GM23248 (cell line): ENCODE measurements at regions not wholly inside any gene's neighbourhood (a gene's known extent, or its start where the extent isn't known, plus 50 kb on each side); places are given as distances from the start of the nearest gene placed in this dataset. TPM values are rescaled to one million over a fixed set of nuclear protein-coding genes. Genes with fewer than 3 reads are reported as not detected.
A peak's percentile ranks its signal among the peaks of the same experiment; 100 is the strongest.

Experiments
- DNase-seq: peaks from one replicate; pipeline ENCODE4 v3.0.0-alpha.2; 2015
- H2AFZ ChIP-seq: fragments of 200-600 bp; sonication (generic); 2 replicates; pipeline ENCODE4 v1.6.1; 2016; ENCODE audit warnings: antibody characterized with exemption
- H3F3A ChIP-seq: fragments of 200-600 bp; sonication (generic); 2 replicates; pipeline ENCODE4 v1.6.1; 2016; ENCODE audit warnings: mild to moderate bottlenecking, antibody characterized with exemption, mixed run types; ENCODE audit not compliant: insufficient read depth
- H3K27ac ChIP-seq: fragments of 200-600 bp; sonication (generic); 2 replicates; pipeline ENCODE4 v1.5.1; 2016; ENCODE audit warnings: mild to moderate bottlenecking
- H3K27me3 ChIP-seq: fragments of 200-600 bp; sonication (generic); replicated peaks from 2 replicates; pipeline ENCODE4 v1.6.1; 2016; ENCODE audit warnings: mild to moderate bottlenecking; ENCODE audit not compliant: insufficient read depth
- H3K36me3 ChIP-seq: fragments of 200-600 bp; sonication (generic); 2 replicates; pipeline ENCODE4 v1.6.1; 2016; ENCODE audit warnings: low read depth, mild to moderate bottlenecking
- H3K4me1 ChIP-seq: fragments of 200-600 bp; sonication (generic); 2 replicates; pipeline ENCODE4 v1.6.1; 2016; ENCODE audit warnings: mild to moderate bottlenecking; ENCODE audit not compliant: insufficient read depth
- H3K4me2 ChIP-seq: fragments of 200-600 bp; sonication (generic); one replicate; pipeline ENCODE4 v1.6.1; 2016; ENCODE audit warnings: mild to moderate bottlenecking; ENCODE audit not compliant: unreplicated experiment
- H3K4me3 ChIP-seq: fragments of 200-600 bp; sonication (generic); 2 replicates; pipeline ENCODE4 v1.5.1; 2016; ENCODE audit warnings: mild to moderate bottlenecking
- H3K79me2 ChIP-seq: fragments of 200-600 bp; sonication (generic); 2 replicates; pipeline ENCODE4 v1.6.1; 2016; ENCODE audit warnings: mild to moderate bottlenecking; ENCODE audit not compliant: insufficient read depth
- H3K9ac ChIP-seq: fragments of 200-600 bp; sonication (generic); 2 replicates; pipeline ENCODE4 v1.6.1; 2016; ENCODE audit warnings: mild to moderate bottlenecking
- H3K9me2 ChIP-seq: fragments of 200-600 bp; sonication (generic); 2 replicates; pipeline ENCODE4 v1.6.1; 2016; ENCODE audit warnings: mixed run types, mild to moderate bottlenecking, moderate library complexity; ENCODE audit not compliant: insufficient read depth
- H3K9me3 ChIP-seq: fragments of 200-600 bp; sonication (generic); one replicate; pipeline ENCODE4 v1.6.1; 2017; ENCODE audit warnings: low read depth
- H4K20me1 ChIP-seq: fragments of 200-600 bp; sonication (generic); 2 replicates; pipeline ENCODE4 v1.6.0; 2016; ENCODE audit not compliant: insufficient read depth
- EZH2 ChIP-seq: fragments of 200-600 bp; sonication (generic); IDR thresholded peaks from 2 replicates; pipeline ENCODE4 v1.6.1; 2018; ENCODE audit warnings: antibody characterized with exemption, mild to moderate bottlenecking; ENCODE audit not compliant: insufficient read depth, poor library complexity, severe bottlenecking
- EZH2phosphoT487 ChIP-seq: fragments of 200-600 bp; sonication (generic); IDR thresholded peaks from 2 replicates; pipeline ENCODE4 v1.6.1; 2018; ENCODE audit warnings: antibody characterized with exemption, moderate library complexity, mild to moderate bottlenecking, low read depth; ENCODE audit not compliant: insufficient read depth
- WGBS, 2 experiments: methylation state at CpG; one replicate each; pipeline ENCODE4 v1.1.6; 2015 to 2017; ENCODE audit warnings: low lambda C conversion rate in 2 of 2, low coverage in 1 of 2; ENCODE audit errors: missing lambda C conversion rate in 2 of 2; 5-methylcytosine and 5-hydroxymethylcytosine counted together
- in situ Hi-C: fragments of 300-500 bp; cut with MboI; formaldehyde crosslinking; loops from 2 replicates; pipeline ENCODE4 v1.15.0; 2020
- small RNA-seq: library from RNA; depleted of rRNA; stranded (forward); fragments of <200 nt; gene quantifications from one replicate; pipeline ENCODE3, GENCODE V24; 2014; ENCODE audit warnings: low read depth, low replicate concordance

GRCh38 chr14:51792809-51793208 is 67.6 kb upstream of the GNG2 start:
- no peak for TF ChIP-seq EZH2phosphoT487
- TF ChIP-seq EZH2: no peak
- Histone ChIP-seq H3K9me3 (no peaks in the 10 kb centered on the region), H3K9me2 (no peaks in the 10 kb centered on the region), H3K4me2 (no peak overlapping the region), H3K79me2 (no peaks in the 10 kb centered on the region), H2AFZ (no peak overlapping the region), H3K4me3 (no peak overlapping the region), H3K9ac (no peak overlapping the region), H3F3A (no peaks in the 10 kb centered on the region; the same call in 1 of the 2 replicates), H3K27ac (no peak overlapping the region), H3K27me3 (0 out of 2 replicates have a peak, but pooled peaks cover 3% of the 10 kb centered on the region), H4K20me1 (no peaks in the 10 kb centered on the region), H3K36me3 (no peaks in the 10 kb centered on the region), H3K4me1 (no peaks in the 10 kb centered on the region)
- peak; percentile 50 for DNase-seq
- in situ Hi-C loops: no loop called here
- 29 to 30% methylated on average over 2 of the region's 2 CpGs for WGBS, 2 experiments

GRCh38 chr14:51805541-51805940 is 54.9 kb upstream of the GNG2 start:
- H3K4me1 ChIP-seq: no peaks in the 10 kb centered on the region
- no peaks in the 10 kb centered on the region for H3K9me2 ChIP-seq
- in situ Hi-C loops: no loop called here
- no peaks in the 10 kb centered on the region for H3F3A ChIP-seq
- H3K27ac ChIP-seq: no peak overlapping the region
- H3K36me3 ChIP-seq: no peaks in the 10 kb centered on the region
- DNase-seq: no peak
- H3K4me2 ChIP-seq: no peak overlapping the region
- 84 to 85% methylated on average over 2 of the region's 2 CpGs for WGBS, 2 experiments
- no peaks in the 10 kb centered on the region for H4K20me1 ChIP-seq
- no peaks in the 10 kb centered on the region for H3K27me3 ChIP-seq
- H3K4me3 ChIP-seq: no peak overlapping the region
- no peaks in the 10 kb centered on the region for H3K79me2 ChIP-seq
- no peak overlapping the region for H3K9ac ChIP-seq
- TF ChIP-seq EZH2: no peak
- TF ChIP-seq EZH2phosphoT487: no peak
- no peaks in the 10 kb centered on the region for H3K9me3 ChIP-seq
- H2AFZ ChIP-seq: no peak overlapping the region

- Histone ChIP-seq H3K4me2 (no peak overlapping the region), H3K4me3 (no peak overlapping the region), H3K9me2 (no peaks in the 10 kb centered on the region), H2AFZ (no peak overlapping the region), H3K27me3 (no peaks in the 10 kb centered on the region), H3K79me2 (no peaks in the 10 kb centered on the region), H3K9ac (no peak overlapping the region), H4K20me1 (no peaks in the 10 kb centered on the region), H3K4me1 (no peaks in the 10 kb centered on the region), H3K36me3 (no peaks in the 10 kb centered on the region), H3K9me3 (no peaks in the 10 kb centered on the region), H3K27ac (no peak overlapping the region), H3F3A (no peaks in the 10 kb centered on the region)
- TF ChIP-seq EZH2: no peak
- TF ChIP-seq EZH2phosphoT487: no peak
- in situ Hi-C loops: no loop called here
- DNase-seq: peak; percentile 7
- 80% methylated on average over 6 of the region's 6 CpGs for WGBS, 2 experiments
Observed at GRCh38 chr14:51806026-51807023, 54.1 kb upstream of the GNG2 start.

- 34 to 39% methylated on average over 6 of the region's 6 CpGs for WGBS, 2 experiments
- Histone ChIP-seq H2AFZ (no peak overlapping the region), H3K4me2 (no peak overlapping the region), H3K27me3 (no peaks in the 10 kb centered on the region), H3K4me3 (no peak overlapping the region), H3K9me2 (no peaks in the 10 kb centered on the region), H3K9ac (no peak overlapping the region), H3K27ac (no peak overlapping the region), H3K4me1 (peaks cover 4% of the 10 kb centered on the region), H3K36me3 (no peaks in the 10 kb centered on the region), H3K79me2 (no peaks in the 10 kb centered on the region), H3K9me3 (no peaks in the 10 kb centered on the region), H3F3A (no peaks in the 10 kb centered on the region), H4K20me1 (no peaks in the 10 kb centered on the region)
- TF ChIP-seq EZH2: no peak
- TF ChIP-seq EZH2phosphoT487: no peak
- peak; percentile 51 for DNase-seq
- in situ Hi-C loops: no loop called here
Observed at GRCh38 chr14:51807356-51807755, 53.1 kb upstream of the GNG2 start.

Small RNA genes lying in the stretch of these regions (small RNA-seq; reads per million reads assigned to genes)
- gene AL079307.3: not detected
